ENCODE measurements at regions not wholly inside any gene's neighbourhood (a gene's known extent, or its start where the extent isn't known, plus 50 kb on each side); places are given as distances from the start of the nearest gene placed in this dataset.

GRCh38 chr2:20560011-20560410, 90.9 kb downstream of the HS1BP3 start:
- H3K27ac ChIP-seq: no peak overlapping the region
- no peak for TF ChIP-seq CTCF (conservative IDR thresholded peaks at IDR 0.05)

GRCh38 chr2:20560891-20561636, 89.8 kb downstream of the HS1BP3 start:
- no peak for TF ChIP-seq CTCF (conservative IDR thresholded peaks at IDR 0.05)
- no peak overlapping the region for H3K27ac ChIP-seq

- no peak overlapping the region for H3K27ac ChIP-seq
- TF ChIP-seq CTCF (conservative IDR thresholded peaks at IDR 0.05): no peak
Measured at GRCh38 chr2:20561637-20562454, 89.1 kb downstream of the HS1BP3 start.

GRCh38 chr2:20562540-20563225, 88.2 kb downstream of the HS1BP3 start:
- no peak for TF ChIP-seq CTCF (conservative IDR thresholded peaks at IDR 0.05)

GRCh38 chr2:20563251-20563650, 87.6 kb downstream of the HS1BP3 start:
- H3K27ac ChIP-seq: no peak overlapping the region
- no peak for TF ChIP-seq CTCF (conservative IDR thresholded peaks at IDR 0.05)

More at GRCh38 chr2:20562540-20563225, 88.2 kb downstream of the HS1BP3 start:
- no peak overlapping the region for H3K27ac ChIP-seq

GRCh38 chr2:20563833-20564232, 87.1 kb downstream of the HS1BP3 start:
- H3K27ac ChIP-seq: no peak overlapping the region
- TF ChIP-seq CTCF (conservative IDR thresholded peaks at IDR 0.05): no peak

- no peak for TF ChIP-seq CTCF (conservative IDR thresholded peaks at IDR 0.05)
- no peak overlapping the region for H3K27ac ChIP-seq
Measured at GRCh38 chr2:20565101-20565622, 85.7 kb downstream of the HS1BP3 start.
